Right lobe of liver (tissue), 4 donors: ENCODE measurements at regions not wholly inside any gene's neighbourhood (a gene's known extent, or its start where the extent isn't known, plus 50 kb on each side); places are given as distances from the start of the nearest gene placed in this dataset.

ENCODE experiments used
- POLR2A ChIP-seq: fragments of 450-650 bp; IDR thresholded peaks from one replicate; pipeline ENCODE4 v1.6.1; 2017; ENCODE audit warnings: antibody characterized with exemption, mild to moderate bottlenecking
- TF ChIP-seq, protein P1 (sequence below), 4 donors: fragments of 200-600 bp in 3 of 4; fragments of 450-650 bp in 1 of 4; IDR thresholded peaks; one replicate each; pipeline versions ENCODE4 v1.5.1 to v1.8.0; 2016 to 2022; ENCODE audit warnings: antibody characterized with exemption in 4 of 4, mild to moderate bottlenecking in 2 of 4
- donor health status: DM: no; HTN: no; CAD: no.
- donor health status: DM: no; HTN: no; CAD: no.
- donor health status: DM: no; HTN: yes; CAD: no.

- TF ChIP-seq, protein P1, sequence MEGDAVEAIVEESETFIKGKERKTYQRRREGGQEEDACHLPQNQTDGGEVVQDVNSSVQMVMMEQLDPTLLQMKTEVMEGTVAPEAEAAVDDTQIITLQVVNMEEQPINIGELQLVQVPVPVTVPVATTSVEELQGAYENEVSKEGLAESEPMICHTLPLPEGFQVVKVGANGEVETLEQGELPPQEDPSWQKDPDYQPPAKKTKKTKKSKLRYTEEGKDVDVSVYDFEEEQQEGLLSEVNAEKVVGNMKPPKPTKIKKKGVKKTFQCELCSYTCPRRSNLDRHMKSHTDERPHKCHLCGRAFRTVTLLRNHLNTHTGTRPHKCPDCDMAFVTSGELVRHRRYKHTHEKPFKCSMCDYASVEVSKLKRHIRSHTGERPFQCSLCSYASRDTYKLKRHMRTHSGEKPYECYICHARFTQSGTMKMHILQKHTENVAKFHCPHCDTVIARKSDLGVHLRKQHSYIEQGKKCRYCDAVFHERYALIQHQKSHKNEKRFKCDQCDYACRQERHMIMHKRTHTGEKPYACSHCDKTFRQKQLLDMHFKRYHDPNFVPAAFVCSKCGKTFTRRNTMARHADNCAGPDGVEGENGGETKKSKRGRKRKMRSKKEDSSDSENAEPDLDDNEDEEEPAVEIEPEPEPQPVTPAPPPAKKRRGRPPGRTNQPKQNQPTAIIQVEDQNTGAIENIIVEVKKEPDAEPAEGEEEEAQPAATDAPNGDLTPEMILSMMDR (IDR thresholded peaks at IDR 0.05): no peak
- no peak for TF ChIP-seq POLR2A
These were observed 152.3 kb downstream of the SMAD6 start for GRCh38 chr15:66854012-66854965.
